Heart left ventricle (tissue), 16 donors: ENCODE measurements at regions not wholly inside any gene's neighbourhood (a gene's known extent, or its start where the extent isn't known, plus 50 kb on each side); places are given as distances from the start of the nearest gene placed in this dataset.

Experiments used
- ATAC-seq, 4 donors: fragments of 200-7000 bp; cut with Tn5 transposase; one replicate each; pipeline ENCODE4 v1.9.1; 2020 to 2022; ENCODE audit warnings: moderate library complexity in 4 of 4, mild to moderate bottlenecking in 3 of 4, moderate number of reproducible peaks in 1 of 4
- DNase-seq, 5 donors: peaks; one replicate each; pipeline ENCODE4 v3.0.0-alpha.2; 2020
- H3K27ac ChIP-seq, 12 donors: fragments of 200-600 bp; sonication (generic) in 4 of 12; one replicate each; pipeline versions ENCODE4 v1.5.0 to v1.8.0; 2016 to 2022; ENCODE audit warnings: mild to moderate bottlenecking in 2 of 12
- H3K27me3 ChIP-seq, 9 donors: fragments of 200-600 bp; sonication (generic) in 2 of 9; one replicate each; pipeline versions ENCODE4 v1.5.1 to v1.8.0; 2016 to 2022; ENCODE audit warnings: mild to moderate bottlenecking in 3 of 9
- H3K36me3 ChIP-seq, 9 donors: fragments of 200-600 bp; sonication (generic) in 2 of 9; one replicate each; pipeline versions ENCODE4 v1.5.0 to v1.8.0; 2018 to 2022; ENCODE audit warnings: mild to moderate bottlenecking in 2 of 9
- H3K4me1 ChIP-seq, 12 donors: fragments of 200-600 bp; sonication (generic) in 4 of 12; one replicate each; pipeline versions ENCODE4 v1.5.0 to v1.8.0; 2016 to 2022; ENCODE audit warnings: mild to moderate bottlenecking in 3 of 12
- H3K4me3 ChIP-seq, 12 donors: fragments of 200-600 bp; sonication (generic) in 4 of 12; one replicate each; pipeline versions ENCODE4 v1.5.0 to v1.8.0; 2017 to 2022; ENCODE audit warnings: mild to moderate bottlenecking in 9 of 12, moderate library complexity in 4 of 12
- H3K9me3 ChIP-seq, 12 donors: fragments of 200-600 bp; sonication (generic) in 4 of 12; one replicate each; pipeline versions ENCODE4 v1.5.0 to v1.8.0; 2016 to 2022; ENCODE audit warnings: mild to moderate bottlenecking in 1 of 12
- POLR2A ChIP-seq, 2 donors: fragments of 450-650 bp; IDR thresholded peaks; one replicate each; pipeline ENCODE4 v1.6.1; 2017; ENCODE audit warnings: antibody characterized with exemption in 2 of 2, mild to moderate bottlenecking in 2 of 2, moderate library complexity in 2 of 2
- WGBS, 4 donors: extraction: QIAGEN DNeasy Blood & Tissue Kit in 2 of 4; methylation state at CpG; one replicate each; pipeline versions ENCODE4 v1.1.5 to v1.1.7; 2013 to 2018; 5-methylcytosine and 5-hydroxymethylcytosine counted together
- intact Hi-C, 10 donors: fragments of 100-400 bp; cut with DNase I; formaldehyde crosslinking; loops; one replicate each; pipeline versions ENCODE4 v1.11.1 to v1.14.2; 2022
- TF ChIP-seq, protein P1 (sequence below), 12 donors: fragments of 200-600 bp; sonication (generic) in 4 of 12; IDR thresholded peaks; one replicate each; pipeline versions ENCODE4 v1.5.0 to v1.8.0; 2018 to 2022; ENCODE audit warnings: antibody characterized with exemption in 12 of 12, mild to moderate bottlenecking in 5 of 12
- donor health status: ischemic (EF 13 %, LVEDD 7.1; RV severe dilation, severe dysfunction).
- donor health status: healthy with polysubstance abuse.
- donor health status: DM: no; HTN: yes; CAD: no.
- donor health status: DM: no; HTN: no; CAD: no.
- donor health status: ischemic (EF 25% LVEDD 6.9; RV normal size, moderate dysfunction).
- donor health status: ischemic (EF 25% LVEDD 5.7; RV mildly dilated, moderate dysfunction).
- donor health status: healthy.
- donor health status: DM: yes; HTN: yes; CAD: no.
- donor health status: ischemic (EF 35%, LVEDD 5.7; RV mildly dilated, moderate dysfunction).
- donor health status: nonischemic (EF 11% LVEDD 7.7; RV severe dilation, severe dysfunction).
- donor health status: DM: yes; HTN: yes; CAD: no.
- donor health status: PGD.
- donor health status: ischemic (EF 29% LVEDD 5.4; RV normal size, mild dysfunction).
- donor health status: nonischemic (EF 23%, LVEDD 6.1; RV moderate dilation, normal function).

DNA sequence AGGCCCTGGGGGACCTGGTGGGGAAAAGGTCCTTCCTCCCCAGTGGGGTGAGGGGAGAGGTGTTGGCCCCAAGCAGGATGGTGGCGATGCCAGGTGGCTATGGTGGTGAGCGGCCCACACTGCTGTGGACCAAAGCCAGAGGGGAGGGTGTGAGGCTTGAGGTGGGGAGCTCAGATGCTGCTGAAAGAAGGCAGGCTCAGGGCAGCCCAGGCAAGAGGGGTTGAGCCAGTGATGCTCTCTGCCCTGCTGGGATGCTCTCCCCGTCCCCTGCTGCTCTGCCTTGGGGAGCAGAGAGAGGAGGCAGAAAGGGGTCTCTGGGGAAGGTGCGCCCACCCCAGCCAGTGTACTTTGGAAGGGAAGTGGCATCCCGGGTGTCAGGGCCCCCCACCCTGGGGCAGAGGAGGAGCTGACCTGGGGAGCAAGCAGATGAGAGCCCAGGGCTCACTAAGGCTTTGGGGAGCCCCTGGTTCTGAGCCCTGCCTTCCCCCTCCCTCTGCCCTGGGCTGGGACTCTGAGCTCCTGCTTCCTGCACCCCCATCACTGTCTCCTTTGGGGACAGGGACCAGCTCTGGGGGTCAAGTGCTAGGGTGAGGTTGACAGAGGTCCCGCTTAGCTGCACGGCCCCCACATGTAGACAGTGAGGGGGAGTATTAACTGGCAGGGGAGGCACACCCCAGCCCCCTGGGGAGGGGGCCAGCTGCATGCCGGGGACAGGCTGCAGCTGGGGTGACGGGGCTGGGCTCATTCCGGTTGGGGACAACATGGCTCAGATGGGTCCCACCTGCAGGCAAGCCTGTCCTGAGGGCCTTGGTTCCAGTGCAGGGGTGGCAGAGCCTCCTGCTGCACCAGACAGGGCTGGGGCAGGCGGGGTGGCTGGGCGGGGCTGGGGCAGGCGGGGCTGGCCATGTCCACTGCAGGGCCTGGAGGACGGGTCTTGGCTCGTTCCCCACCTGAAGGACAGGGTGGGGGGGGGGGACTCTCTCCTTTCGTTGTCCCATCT, 124.4 kb downstream of the KIF26A start:
- DNase-seq = peak in 3 of 5 donors; percentile 10 to 35 (median 13)
- Histone ChIP-seq H3K36me3 (no peaks in the 10 kb centered on the region), H3K27ac (no peak overlapping the region), H3K4me1 (no peaks in the 10 kb centered on the region), H3K27me3 (no peaks in the 10 kb centered on the region), H3K4me3 (no peak overlapping the region), H3K9me3 (peaks cover 0 to 25% (median 0%) of the 10 kb centered on the region in 12 donors)
- TF ChIP-seq, protein P1, sequence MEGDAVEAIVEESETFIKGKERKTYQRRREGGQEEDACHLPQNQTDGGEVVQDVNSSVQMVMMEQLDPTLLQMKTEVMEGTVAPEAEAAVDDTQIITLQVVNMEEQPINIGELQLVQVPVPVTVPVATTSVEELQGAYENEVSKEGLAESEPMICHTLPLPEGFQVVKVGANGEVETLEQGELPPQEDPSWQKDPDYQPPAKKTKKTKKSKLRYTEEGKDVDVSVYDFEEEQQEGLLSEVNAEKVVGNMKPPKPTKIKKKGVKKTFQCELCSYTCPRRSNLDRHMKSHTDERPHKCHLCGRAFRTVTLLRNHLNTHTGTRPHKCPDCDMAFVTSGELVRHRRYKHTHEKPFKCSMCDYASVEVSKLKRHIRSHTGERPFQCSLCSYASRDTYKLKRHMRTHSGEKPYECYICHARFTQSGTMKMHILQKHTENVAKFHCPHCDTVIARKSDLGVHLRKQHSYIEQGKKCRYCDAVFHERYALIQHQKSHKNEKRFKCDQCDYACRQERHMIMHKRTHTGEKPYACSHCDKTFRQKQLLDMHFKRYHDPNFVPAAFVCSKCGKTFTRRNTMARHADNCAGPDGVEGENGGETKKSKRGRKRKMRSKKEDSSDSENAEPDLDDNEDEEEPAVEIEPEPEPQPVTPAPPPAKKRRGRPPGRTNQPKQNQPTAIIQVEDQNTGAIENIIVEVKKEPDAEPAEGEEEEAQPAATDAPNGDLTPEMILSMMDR (IDR thresholded peaks at IDR 0.05) = no peak
- no peak for TF ChIP-seq POLR2A (IDR thresholded peaks at IDR 0.05)
- intact Hi-C loops = no loop called here
- WGBS, 4 donors = 78 to 86% (median 82%) methylated on average over 10 to 16 of the region's 16 CpGs
- ATAC-seq = no peak

DNA sequence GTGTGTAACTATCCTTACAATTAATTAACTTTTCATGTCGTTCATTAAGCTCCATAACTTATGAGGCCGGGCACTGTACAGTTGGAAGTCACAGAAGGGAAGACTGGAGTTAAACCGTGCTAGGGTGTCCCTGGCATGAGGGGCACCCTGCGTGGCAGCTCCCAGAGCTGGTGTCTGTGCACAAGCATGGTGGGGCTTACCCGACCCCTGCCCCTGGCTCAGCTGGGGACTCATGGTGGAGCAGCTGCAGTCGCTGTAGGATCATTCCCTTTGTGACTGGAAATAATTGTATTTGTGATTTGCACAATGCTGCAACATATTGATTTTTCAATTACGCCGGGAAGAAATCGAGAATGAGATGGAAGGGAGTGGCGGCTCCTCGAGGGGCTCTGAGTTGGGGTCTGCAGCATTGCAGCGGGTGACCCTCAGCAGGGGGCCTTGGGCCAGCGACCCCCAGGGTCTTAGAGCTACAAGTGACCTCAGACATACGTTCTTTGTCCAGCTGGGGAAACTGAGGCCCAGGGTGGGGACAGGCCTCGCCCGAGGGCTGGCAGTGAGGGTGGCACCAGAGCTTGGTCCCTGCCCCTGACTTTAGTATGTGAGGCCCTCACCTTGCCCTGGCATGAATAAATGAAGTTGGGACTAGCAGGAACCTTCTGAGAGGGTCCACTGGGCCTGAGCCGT, 125.4 kb downstream of the KIF26A start:
- WGBS, 4 donors = 86 to 95% (median 87%) methylated on average over 17 of the region's 17 CpGs
- ATAC-seq = no peak
- no peaks in the 10 kb centered on the region for H3K36me3 ChIP-seq
- peaks cover 0 to 20% (median 0%) of the 10 kb centered on the region in 12 donors for H3K9me3 ChIP-seq
- H3K27me3 ChIP-seq = no peaks in the 10 kb centered on the region
- TF ChIP-seq POLR2A (IDR thresholded peaks at IDR 0.05) = no peak
- TF ChIP-seq, protein P1 (IDR thresholded peaks at IDR 0.05) = no peak
- peak in 4 of 5 donors; percentile 5 to 46 (median 10) for DNase-seq
- H3K27ac ChIP-seq = no peak overlapping the region
- no peaks in the 10 kb centered on the region for H3K4me1 ChIP-seq
- no peak overlapping the region for H3K4me3 ChIP-seq
- intact Hi-C loops = no loop called here

DNA sequence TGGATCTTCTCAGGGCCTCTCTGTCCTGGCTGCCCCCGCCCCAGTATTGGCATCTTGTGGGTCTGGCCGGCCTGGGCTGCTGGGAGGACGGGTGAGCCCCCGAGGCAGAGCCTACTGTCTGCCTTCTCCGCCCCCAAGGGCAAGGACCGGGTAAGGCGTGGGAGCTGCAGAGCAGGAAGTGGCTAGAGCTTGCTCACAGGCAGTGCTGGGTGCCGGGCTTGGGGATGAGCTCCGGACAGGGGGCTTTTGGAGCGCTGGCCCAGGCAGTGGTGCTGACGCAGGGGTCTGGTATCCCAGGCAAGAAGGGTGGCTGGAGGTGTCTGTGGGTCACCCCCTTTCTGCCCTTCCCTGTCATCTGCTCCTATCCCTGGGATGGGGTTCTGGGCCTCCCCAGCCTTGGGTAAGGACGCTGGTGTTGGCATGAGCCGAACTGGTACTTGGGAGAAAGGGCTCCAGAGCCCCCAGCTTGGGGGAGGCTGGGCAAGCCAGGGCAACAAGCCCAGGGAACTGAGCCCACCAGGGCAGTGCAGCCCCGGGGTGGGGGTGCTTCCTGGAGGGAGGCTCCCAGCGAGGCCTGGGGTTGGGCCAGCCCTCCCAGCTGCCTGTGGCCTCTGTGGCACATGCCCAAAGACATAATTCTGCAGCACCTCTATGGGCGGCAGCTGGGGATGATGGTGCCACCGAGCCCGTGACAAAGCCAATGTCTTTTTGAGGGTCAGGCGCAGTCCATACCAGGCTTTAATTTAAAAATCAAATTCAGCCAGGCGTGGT, 126.3 kb downstream of the KIF26A start:
- H3K4me3 ChIP-seq = no peak overlapping the region
- TF ChIP-seq, protein P1 (IDR thresholded peaks at IDR 0.05) = no peak
- no peak for TF ChIP-seq POLR2A (IDR thresholded peaks at IDR 0.05)
- H3K36me3 ChIP-seq = no peaks in the 10 kb centered on the region
- DNase-seq (peak in 1 of 5 donors; percentile 46), ATAC-seq (no peak)
- no peaks in the 10 kb centered on the region for H3K4me1 ChIP-seq
- 84 to 88% (median 85%) methylated on average over 16 to 20 of the region's 20 CpGs for WGBS, 4 donors
- intact Hi-C loops = no loop called here
- no peak overlapping the region for H3K27ac ChIP-seq
- no peaks in the 10 kb centered on the region for H3K27me3 ChIP-seq
- H3K9me3 ChIP-seq = peaks cover 0 to 19% (median 0%) of the 10 kb centered on the region in 12 donors
